ENCODE measurements at regions not wholly inside any gene's neighbourhood (a gene's known extent, or its start where the extent isn't known, plus 50 kb on each side); places are given as distances from the start of the nearest gene placed in this dataset.

DNA sequence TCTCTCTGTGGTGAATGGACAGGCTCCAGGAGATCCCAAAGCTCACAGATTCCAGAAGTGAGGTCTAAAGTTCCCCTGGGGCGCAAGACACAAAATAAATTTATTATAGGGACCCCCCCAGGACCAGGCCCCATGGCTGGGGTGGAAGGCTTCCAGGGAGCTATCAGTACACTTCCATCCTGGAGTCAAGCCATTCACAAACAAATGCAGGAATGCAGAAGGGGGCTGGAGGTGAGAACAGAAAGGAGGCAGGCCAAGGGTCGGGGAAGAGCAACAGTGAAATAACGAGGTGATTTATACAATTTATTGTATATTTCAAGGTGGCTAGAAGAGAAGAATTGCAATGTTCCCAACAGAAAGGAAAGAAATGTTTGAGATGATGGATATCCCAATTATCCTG lies 126.9 kb downstream of the LY86 start:
- TF ChIP-seq CTCF (IDR thresholded peaks at IDR 0.05; ENCODE audit: low read length) (no peak), EZH2 (IDR thresholded peaks at IDR 0.05; ENCODE audit: borderline replicate concordance, low read length) (no peak)
